IMR-90 (cell line): ENCODE measurements at regions not wholly inside any gene's neighbourhood (a gene's known extent, or its start where the extent isn't known, plus 50 kb on each side); places are given as distances from the start of the nearest gene placed in this dataset.

Experiments used
- ATAC-seq: fragments of 200-7000 bp; cut with Tn5 transposase; 2 replicates; pipeline ENCODE4 v1.9.1; 2020; ENCODE audit warnings: low read depth, mild to moderate bottlenecking, moderate library complexity
- BruUV-seq: library from RNA; stranded (reverse); fragments of 400-500 nt; replicated peaks from 2 replicates; lab custom pipeline; 2021; lab: Mats Ljungman, UMichigan
- CTCF ChIA-PET: fragments of 300-600 bp; formaldehyde crosslinking; extraction: SDS; loops from one replicate; lab custom pipeline; 2021; ENCODE audit warnings: antibody characterized with exemption; lab: Yijun Ruan, JAX
- POLR2A ChIA-PET: fragments of 300-600 bp; sonication (Branson Sonifier 250); formaldehyde crosslinking; loops from one replicate; lab custom pipeline; 2022; ENCODE audit warnings: antibody characterized with exemption; ENCODE audit not compliant: unreplicated experiment; lab: Charles Lee
- DNase-seq: peaks from one replicate; pipeline ENCODE4 v3.0.0; 2013
- H2AFZ ChIP-seq: replicated peaks from 2 replicates; pipeline ENCODE3; 2013; ENCODE audit warnings: low read length, mild to moderate bottlenecking; ENCODE audit not compliant: poor library complexity
- H2AK5ac ChIP-seq: 2 replicates; pipeline ENCODE4 v1.6.1; 2013; ENCODE audit warnings: low read depth, low read length, inconsistent platforms
- H2AK9ac ChIP-seq: replicated peaks from 2 replicates; pipeline ENCODE3; 2013; ENCODE audit warnings: mild to moderate bottlenecking, low read depth, low read length, moderate library complexity; ENCODE audit not compliant: poor library complexity
- H2BK120ac ChIP-seq: 2 replicates; pipeline ENCODE4 v1.6.1; 2013; ENCODE audit warnings: low read depth, low read length, inconsistent platforms
- H2BK15ac ChIP-seq: 3 replicates; pipeline ENCODE4 v1.6.1; 2013; ENCODE audit warnings: low read depth, low read length, inconsistent platforms
- H2BK20ac ChIP-seq: 2 replicates; pipeline ENCODE4 v1.6.1; 2013; ENCODE audit warnings: low read depth, mild to moderate bottlenecking, inconsistent platforms, low read length, moderate library complexity
- H2BK5ac ChIP-seq: 2 replicates; pipeline ENCODE4 v1.6.1; 2013; ENCODE audit warnings: mild to moderate bottlenecking, low read depth, low read length, inconsistent platforms; ENCODE audit not compliant: poor library complexity, severe bottlenecking
- H3K14ac ChIP-seq: replicated peaks from 2 replicates; pipeline ENCODE4 v1.6.1; 2013; ENCODE audit warnings: low read depth, low read length, inconsistent platforms
- H3K18ac ChIP-seq: 2 replicates; pipeline ENCODE4 v1.6.1; 2013; ENCODE audit warnings: low read depth, low read length, control low read depth
- H3K23ac ChIP-seq: 2 replicates; pipeline ENCODE4 v1.6.1; 2013; ENCODE audit warnings: low read depth, low read length, inconsistent platforms
- H3K27ac ChIP-seq: 2 replicates; pipeline ENCODE4 v1.5.1; 2013; ENCODE audit warnings: mild to moderate bottlenecking, control low read depth, low read length; ENCODE audit not compliant: insufficient read depth
- H3K27me3 ChIP-seq: 2 replicates; pipeline ENCODE4 v1.6.1; 2013; ENCODE audit warnings: low read length; ENCODE audit not compliant: control insufficient read depth, insufficient read depth
- H3K36me3 ChIP-seq: 2 replicates; pipeline ENCODE4 v1.6.1; 2013; ENCODE audit warnings: low read length, mixed read lengths; ENCODE audit not compliant: control insufficient read depth, insufficient read depth
- H3K4ac ChIP-seq: 2 replicates; pipeline ENCODE4 v1.6.1; 2013; ENCODE audit warnings: low read depth, low read length, inconsistent platforms
- H3K4me1 ChIP-seq: 2 replicates; pipeline ENCODE4 v1.6.1; 2013; ENCODE audit warnings: low read length, mixed read lengths; ENCODE audit not compliant: control insufficient read depth, insufficient read depth
- H3K4me2 ChIP-seq: 2 replicates; pipeline ENCODE4 v1.6.1; 2013; ENCODE audit warnings: low read depth, mild to moderate bottlenecking, control low read depth, low read length, moderate library complexity
- H3K4me3 ChIP-seq: 2 replicates; pipeline ENCODE4 v1.5.1; 2013; ENCODE audit warnings: low read depth, mild to moderate bottlenecking, control low read depth, low read length, moderate library complexity; ENCODE audit not compliant: insufficient read depth
- H3K56ac ChIP-seq: 2 replicates; pipeline ENCODE4 v1.6.1; 2013; ENCODE audit warnings: low read length, inconsistent platforms; ENCODE audit not compliant: insufficient read depth; ENCODE audit errors: extremely low read depth
- H3K79me1 ChIP-seq, 2 experiments: 2 replicates each; pipeline ENCODE4 v1.6.1; 2013; ENCODE audit warnings: low read length in 2 of 2, inconsistent platforms in 1 of 2, low read depth in 1 of 2
- H3K9ac ChIP-seq: 2 replicates; pipeline ENCODE4 v1.6.1; 2013; ENCODE audit warnings: low read depth, low read length, control low read depth
- H3K9me1 ChIP-seq: 2 replicates; pipeline ENCODE4 v1.6.1; 2013; ENCODE audit warnings: low read length, inconsistent platforms; ENCODE audit not compliant: insufficient read depth
- H3K9me3 ChIP-seq: 2 replicates; pipeline ENCODE4 v1.6.1; 2013; ENCODE audit warnings: low read length; ENCODE audit not compliant: control insufficient read depth, insufficient read depth
- H4K20me1 ChIP-seq: 2 replicates; pipeline ENCODE4 v1.6.1; 2013; ENCODE audit warnings: low read length, inconsistent platforms; ENCODE audit not compliant: insufficient read depth
- H4K5ac ChIP-seq: 2 replicates; pipeline ENCODE4 v1.6.1; 2013; ENCODE audit warnings: mild to moderate bottlenecking, low read depth, low read length, control low read depth
- H4K8ac ChIP-seq, 2 experiments: 2 replicates each; pipeline ENCODE4 v1.6.1; 2013; ENCODE audit warnings: low read depth in 2 of 2, low read length in 2 of 2, control low read depth in 1 of 2, inconsistent platforms in 1 of 2
- H4K91ac ChIP-seq: 2 replicates; pipeline ENCODE4 v1.6.1; 2013; ENCODE audit warnings: low read depth, low read length, inconsistent platforms; ENCODE audit not compliant: insufficient read depth
- BHLHE40 ChIP-seq: fragments of 150-350 bp; IDR thresholded peaks from 2 replicates; pipeline ENCODE4 v1.6.1; 2016; ENCODE audit warnings: mild to moderate bottlenecking, low read depth, low read length
- CEBPB ChIP-seq: IDR thresholded peaks from 2 replicates; pipeline ENCODE4 v1.6.1; 2012; ENCODE audit warnings: low read depth, low read length, improper control_type of control experiment
- CHD1 ChIP-seq: IDR thresholded peaks from 2 replicates; pipeline ENCODE4 v1.6.1; 2012; ENCODE audit warnings: low read depth, low read length, improper control_type of control experiment
- CTCF ChIP-seq: conservative IDR thresholded peaks from 2 replicates; pipeline ENCODE4 v1.5.1; 2012; ENCODE audit warnings: mild to moderate bottlenecking, low read depth, low read length, improper control_type of control experiment
- ELK1 ChIP-seq: fragments of 150-350 bp; IDR thresholded peaks from 2 replicates; pipeline ENCODE4 v1.6.1; 2016; ENCODE audit warnings: low read depth, mild to moderate bottlenecking, low read length, moderate library complexity, borderline replicate concordance
- FOS ChIP-seq: fragments of 150-350 bp; IDR thresholded peaks from 2 replicates; pipeline ENCODE4 v1.6.1; 2016; ENCODE audit warnings: low read depth, low read length
- MAFK ChIP-seq: IDR thresholded peaks from 2 replicates; pipeline ENCODE4 v1.6.1; 2012; ENCODE audit warnings: low read depth, low read length, improper control_type of control experiment
- MAZ ChIP-seq: IDR thresholded peaks from 2 replicates; pipeline ENCODE4 v1.6.1; 2012; ENCODE audit warnings: low read depth, mild to moderate bottlenecking, low read length, improper control_type of control experiment, moderate library complexity, borderline replicate concordance
- MXI1 ChIP-seq: IDR thresholded peaks from 2 replicates; pipeline ENCODE4 v1.6.1; 2012; ENCODE audit warnings: low read depth, mild to moderate bottlenecking, low read length, moderate library complexity, borderline replicate concordance
- NFE2L2 ChIP-seq: fragments of 150-350 bp; IDR thresholded peaks from 2 replicates; pipeline ENCODE4 v1.6.1; 2016; ENCODE audit warnings: low read depth, mild to moderate bottlenecking, low read length
- POLR2A ChIP-seq: IDR thresholded peaks from 2 replicates; pipeline ENCODE4 v1.6.1; 2012; ENCODE audit warnings: mild to moderate bottlenecking, low read depth, low read length
- RAD21 ChIP-seq: IDR thresholded peaks from 2 replicates; pipeline ENCODE4 v1.6.1; 2012; ENCODE audit warnings: low read length, improper control_type of control experiment
- RCOR1 ChIP-seq: IDR thresholded peaks from 2 replicates; pipeline ENCODE4 v1.6.1; 2012; ENCODE audit warnings: mild to moderate bottlenecking, low read length, improper control_type of control experiment; ENCODE audit not compliant: insufficient replicate concordance
- RFX5 ChIP-seq: IDR thresholded peaks from 2 replicates; pipeline ENCODE4 v1.8.0; 2012; ENCODE audit warnings: low read depth, mild to moderate bottlenecking, low read length, moderate library complexity
- SMC3 ChIP-seq: fragments of 150-350 bp; IDR thresholded peaks from 2 replicates; pipeline ENCODE4 v1.6.1; 2016; ENCODE audit warnings: low read depth, mild to moderate bottlenecking, antibody characterized with exemption, low read length, moderate library complexity
- USF2 ChIP-seq: fragments of 150-350 bp; IDR thresholded peaks from 2 replicates; pipeline ENCODE4 v1.6.1; 2017; ENCODE audit warnings: mild to moderate bottlenecking, antibody characterized with exemption, low read length, low read depth
- WGBS, 2 experiments: methylation state at CpG; one replicate each; pipeline versions ENCODE4 v1.1.5 to v1.1.7; 2013; ENCODE audit warnings: missing lambda C conversion rate in 2 of 2; ENCODE audit not compliant: insufficient read length in 1 of 2; ENCODE audit errors: extremely low coverage in 2 of 2; 5-methylcytosine and 5-hydroxymethylcytosine counted together
- dilution Hi-C: fragments of 300-500 bp; cut with HindIII; formaldehyde crosslinking; loops from one replicate; pipeline ENCODE4 v1.14.3; 2018; ENCODE audit warnings: low sequenced_read_pairs; ENCODE audit not compliant: unreplicated experiment
- in situ Hi-C: fragments of 300-500 bp; cut with MboI; formaldehyde crosslinking; loops from 3 replicates; pipeline ENCODE4 v1.14.3; 2019; ENCODE audit warnings: low sequenced_read_pairs, inconsistent platforms, mixed read lengths
- intact Hi-C: fragments of 100-400 bp; cut with micrococcal nuclease; formaldehyde crosslinking; loops from 2 replicates; pipeline ENCODE4 v1.10.0; 2022

- Histone ChIP-seq H4K8ac (no peak overlapping the region), H3K4ac (no peak overlapping the region), H2BK15ac (no peak overlapping the region), H3K56ac (no peak overlapping the region), H2AK9ac (no peak overlapping the region), H3K9ac (no peak overlapping the region), H3K23ac (no peak overlapping the region), H3K9me3 (0 out of 2 replicates have a peak, but pooled peaks cover 3% of the 10 kb centered on the region), H3K4me3 (no peak overlapping the region), H3K4me1 (no peaks in the 10 kb centered on the region), H2BK20ac (no peak overlapping the region), H3K27ac (no peak overlapping the region), H4K20me1 (no peaks in the 10 kb centered on the region), H3K36me3 (no peaks in the 10 kb centered on the region), H4K5ac (no peak overlapping the region), H3K27me3 (peaks cover 17% of the 10 kb centered on the region), H2AK5ac (no peak overlapping the region), H3K14ac (no peak overlapping the region), H2AFZ (no peak overlapping the region), H3K79me1 (no peaks in the 10 kb centered on the region), H3K9me1 (no peaks in the 10 kb centered on the region), H3K18ac (no peak overlapping the region), H2BK120ac (no peak overlapping the region), H2BK5ac (no peak overlapping the region), H3K4me2 (no peak overlapping the region), H4K91ac (no peak overlapping the region)
- ChIA-PET CTCF (no interaction called here), POLR2A (no interaction called here)
- ATAC-seq (no peak), DNase-seq (no peak)
- WGBS, 2 experiments = 70% methylated on average over 4 of the region's 6 CpGs; no CpG with 5 or more reads in 1 of the 2 experiments
- TF ChIP-seq RCOR1 (no peak), RFX5 (no peak), SMC3 (no peak), NFE2L2 (no peak), CEBPB (no peak), FOS (no peak), USF2 (no peak), MAFK (no peak), RAD21 (no peak), MXI1 (no peak), ELK1 (no peak), CTCF (no peak), POLR2A (no peak), MAZ (no peak), BHLHE40 (no peak), CHD1 (no peak)
- in situ Hi-C loops = no loop called here
- dilution Hi-C loops = no loop called here
- intact Hi-C loops = no loop called here
- no TSS peak for BruUV-seq
Measured at GRCh38 chr17:20787281-20787680, 207.8 kb downstream of the CDRT15L2 start.
